DOHH2 (cell line): ENCODE measurements at regions not wholly inside any gene's neighbourhood (a gene's known extent, or its start where the extent isn't known, plus 50 kb on each side); places are given as distances from the start of the nearest gene placed in this dataset.

Experiments used
- EZH2phosphoT487 ChIP-seq: fragments of 200-600 bp; sonication (generic); IDR thresholded peaks from 2 replicates; pipeline ENCODE4 v1.6.1; 2017; ENCODE audit warnings: borderline replicate concordance, mild to moderate bottlenecking, antibody characterized with exemption, low read length, moderate library complexity, mixed read lengths
- TF ChIP-seq, protein P1 (sequence below): fragments of 200-600 bp; sonication (generic); IDR thresholded peaks from one replicate; pipeline ENCODE4 v1.5.1; 2014; ENCODE audit warnings: antibody characterized with exemption, mild to moderate bottlenecking, low read depth, low read length; ENCODE audit not compliant: poor library complexity, severe bottlenecking

DNA sequence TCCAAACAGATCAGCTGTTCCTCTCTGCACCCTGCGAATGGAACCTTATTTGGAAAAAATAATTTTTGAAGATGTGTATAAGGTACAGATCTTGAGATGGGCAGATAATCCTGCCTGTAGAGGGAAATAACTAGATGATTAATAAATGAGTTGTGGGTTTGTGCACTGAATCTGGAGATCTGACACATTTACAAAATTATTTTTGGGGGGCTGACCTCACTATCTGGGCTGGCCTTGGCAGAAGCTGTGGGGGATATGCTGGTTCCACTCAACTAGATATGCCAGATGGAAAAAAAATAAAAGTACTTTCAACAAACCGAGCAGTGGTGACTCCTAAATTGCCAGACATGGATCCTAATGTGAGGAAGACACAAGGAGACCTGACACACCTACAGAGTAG, 552.2 kb upstream of the AMELY start:
- TF ChIP-seq, protein P1, sequence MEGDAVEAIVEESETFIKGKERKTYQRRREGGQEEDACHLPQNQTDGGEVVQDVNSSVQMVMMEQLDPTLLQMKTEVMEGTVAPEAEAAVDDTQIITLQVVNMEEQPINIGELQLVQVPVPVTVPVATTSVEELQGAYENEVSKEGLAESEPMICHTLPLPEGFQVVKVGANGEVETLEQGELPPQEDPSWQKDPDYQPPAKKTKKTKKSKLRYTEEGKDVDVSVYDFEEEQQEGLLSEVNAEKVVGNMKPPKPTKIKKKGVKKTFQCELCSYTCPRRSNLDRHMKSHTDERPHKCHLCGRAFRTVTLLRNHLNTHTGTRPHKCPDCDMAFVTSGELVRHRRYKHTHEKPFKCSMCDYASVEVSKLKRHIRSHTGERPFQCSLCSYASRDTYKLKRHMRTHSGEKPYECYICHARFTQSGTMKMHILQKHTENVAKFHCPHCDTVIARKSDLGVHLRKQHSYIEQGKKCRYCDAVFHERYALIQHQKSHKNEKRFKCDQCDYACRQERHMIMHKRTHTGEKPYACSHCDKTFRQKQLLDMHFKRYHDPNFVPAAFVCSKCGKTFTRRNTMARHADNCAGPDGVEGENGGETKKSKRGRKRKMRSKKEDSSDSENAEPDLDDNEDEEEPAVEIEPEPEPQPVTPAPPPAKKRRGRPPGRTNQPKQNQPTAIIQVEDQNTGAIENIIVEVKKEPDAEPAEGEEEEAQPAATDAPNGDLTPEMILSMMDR: no peak
- no peak for TF ChIP-seq EZH2phosphoT487
